HG02852 (cell line): ENCODE measurements at regions not wholly inside any gene's neighbourhood (a gene's known extent, or its start where the extent isn't known, plus 50 kb on each side); places are given as distances from the start of the nearest gene placed in this dataset.

ENCODE experiments used
- ATAC-seq: cut with Tn5 transposase; IDR thresholded peaks from one replicate; pipeline ENCODE4 v1.9.1; 2021; ENCODE audit warnings: mild to moderate bottlenecking, moderate library complexity; ENCODE audit not compliant: unreplicated experiment

DNA sequence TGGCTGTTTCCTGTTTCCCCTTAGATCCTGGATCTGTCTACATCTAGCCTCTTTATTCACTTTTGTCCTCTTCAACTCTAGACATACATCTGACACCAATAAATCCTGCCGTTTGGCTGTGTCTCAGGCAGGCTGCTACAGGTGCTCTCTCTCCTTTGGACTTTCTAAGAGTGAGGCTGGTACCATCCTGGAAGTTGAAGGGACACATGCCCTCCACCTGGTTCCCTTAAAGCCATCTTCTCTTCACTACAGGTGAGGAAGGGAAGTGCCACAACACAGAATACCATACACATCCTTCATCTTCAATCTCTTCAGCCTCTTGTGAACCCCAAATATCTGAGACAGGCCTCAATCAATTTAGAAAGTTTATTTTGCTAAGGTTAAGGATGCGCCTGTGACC is 137.9 kb downstream of the BACH1 start:
- no peak for ATAC-seq

GRCh38 chr21:29441651-29442050 is 142.9 kb downstream of the BACH1 start:
- no peak for ATAC-seq

- ATAC-seq = no peak
Measured at GRCh38 chr21:29443411-29444010, 144.8 kb downstream of the BACH1 start.

DNA sequence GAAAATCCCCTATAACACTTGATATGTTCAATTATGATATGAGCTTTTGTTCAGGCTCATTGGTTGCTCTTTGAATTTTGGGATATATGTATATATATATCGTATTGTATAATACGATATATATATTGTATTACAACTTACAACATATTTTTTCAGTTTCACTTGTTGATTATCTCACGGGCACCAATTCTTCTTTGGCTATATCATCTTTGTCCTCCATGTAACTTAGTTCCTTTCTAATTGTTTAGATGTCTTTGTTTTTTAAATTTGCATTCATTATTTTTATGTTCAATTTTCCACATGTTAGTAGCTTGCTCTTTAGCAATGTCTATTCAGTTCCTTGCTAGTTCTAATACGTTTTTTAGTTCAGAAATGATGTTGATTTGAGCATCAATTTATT is 150.0 kb downstream of the BACH1 start:
- no peak for ATAC-seq

DNA sequence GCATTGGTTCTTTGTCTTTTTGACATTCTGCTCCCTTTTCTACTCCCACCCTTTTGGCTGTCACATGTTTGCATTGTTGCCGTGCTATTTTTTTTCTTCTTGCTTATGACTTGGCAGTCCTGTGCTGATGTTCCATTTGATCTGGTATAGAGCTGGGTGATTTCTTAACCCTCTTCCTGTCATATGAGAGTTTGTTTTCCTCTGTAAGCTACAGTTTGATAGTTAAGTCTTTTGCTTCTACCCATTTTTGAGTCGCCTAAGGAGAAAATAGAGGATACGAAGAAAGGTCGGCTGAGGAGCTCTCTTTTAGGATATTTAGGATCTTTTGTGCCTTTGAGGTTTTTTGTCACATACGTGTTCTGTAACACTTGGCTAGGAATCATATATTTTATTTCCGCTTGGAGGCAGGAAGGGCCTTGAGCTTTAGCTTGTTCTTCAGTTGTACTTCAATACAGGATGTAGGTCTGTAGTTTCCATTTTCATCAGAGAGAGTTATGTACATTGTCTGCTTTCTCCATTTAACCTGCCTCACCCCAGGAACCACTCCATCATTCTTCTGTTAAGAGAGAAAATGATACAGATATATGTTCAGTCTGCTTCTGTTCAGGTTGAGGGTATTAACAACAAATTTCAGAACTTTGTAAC is 150.7 kb downstream of the BACH1 start:
- ATAC-seq = no peak

DNA sequence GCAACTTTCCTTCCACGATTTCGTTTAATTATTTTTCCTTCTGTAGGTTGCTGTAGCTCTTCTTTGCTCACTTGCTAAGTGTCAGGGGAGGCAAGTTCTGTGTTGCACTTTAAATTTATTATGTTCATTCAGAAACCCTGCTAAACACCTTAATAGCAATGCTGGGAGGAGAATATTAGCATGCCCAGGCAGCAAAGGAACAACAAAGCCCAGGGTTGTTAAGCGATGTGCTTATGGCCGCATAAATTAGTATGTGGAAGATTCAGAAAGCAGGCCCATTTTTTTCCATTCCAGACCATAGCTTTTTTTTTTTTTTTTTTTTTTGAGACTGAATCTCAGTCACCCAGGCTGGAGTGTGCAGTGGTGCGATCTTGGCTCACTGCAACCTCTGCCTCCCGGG is 151.3 kb downstream of the BACH1 start:
- ATAC-seq = no peak

GRCh38 chr21:29453511-29453910 is 154.8 kb downstream of the BACH1 start:
- ATAC-seq = no peak

DNA sequence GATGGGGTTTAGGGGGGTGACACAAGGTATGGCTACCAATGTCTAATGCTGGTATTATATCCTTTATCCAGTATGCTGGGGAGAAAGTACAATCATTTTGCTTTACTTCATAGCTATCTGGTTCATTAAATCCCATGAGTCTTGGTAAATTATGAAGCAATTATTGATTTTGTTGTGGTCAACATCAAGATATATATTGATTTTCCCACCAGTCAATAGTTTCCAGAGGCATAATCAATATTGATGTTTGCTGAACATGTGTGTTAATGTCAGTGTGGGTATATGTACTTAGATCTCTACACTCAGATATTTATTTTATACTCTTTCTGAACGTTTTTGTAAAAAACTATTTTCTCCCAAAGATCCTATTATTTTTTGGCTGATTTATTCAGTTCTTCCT is 155.5 kb downstream of the BACH1 start:
- ATAC-seq = no peak

- ATAC-seq = peak; percentile 83
Measured at GRCh38 chr21:29462479-29462878, 163.8 kb downstream of the BACH1 start.

- ATAC-seq = no peak
Measured at GRCh38 chr21:29465546-29465945, 166.8 kb downstream of the BACH1 start.

DNA sequence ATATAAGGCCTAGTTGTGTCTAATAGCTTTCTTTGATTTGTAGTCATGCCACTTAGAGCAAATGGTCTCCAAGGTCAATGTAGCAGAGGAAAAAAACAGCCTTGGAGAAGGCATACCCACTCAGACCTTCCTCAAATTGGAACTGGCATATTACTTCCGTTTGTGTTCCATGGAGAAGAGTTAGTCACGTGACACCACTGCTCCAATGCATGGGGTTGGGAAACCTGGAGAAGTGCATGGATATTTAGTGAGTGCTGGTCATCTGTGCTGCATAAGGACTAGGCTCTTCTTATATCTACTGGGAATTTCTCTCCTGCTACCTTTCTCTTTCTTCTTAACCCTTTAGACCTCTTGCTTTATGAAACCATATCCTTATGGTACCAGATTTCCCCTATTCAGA is 167.8 kb downstream of the BACH1 start:
- ATAC-seq = no peak

DNA sequence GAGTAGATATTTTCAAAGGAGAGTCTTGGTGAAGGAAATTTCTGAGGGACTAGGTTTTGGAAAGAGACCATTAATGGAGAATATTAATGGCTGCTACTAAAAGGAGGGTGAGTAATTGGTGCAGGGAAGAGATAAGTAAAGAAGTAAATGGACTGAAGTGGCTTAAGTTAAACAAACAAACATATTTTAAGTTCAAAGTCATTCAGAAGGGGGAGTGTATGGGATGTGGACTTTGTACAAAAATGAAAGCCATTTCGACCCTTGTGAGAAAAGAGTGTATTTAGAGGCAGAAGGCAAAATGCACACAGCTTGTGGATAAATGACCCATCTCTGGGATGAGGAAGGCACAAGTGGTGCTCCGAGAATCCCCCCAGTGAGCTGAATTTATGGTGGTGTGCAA is 171.7 kb downstream of the BACH1 start:
- ATAC-seq = no peak

DNA sequence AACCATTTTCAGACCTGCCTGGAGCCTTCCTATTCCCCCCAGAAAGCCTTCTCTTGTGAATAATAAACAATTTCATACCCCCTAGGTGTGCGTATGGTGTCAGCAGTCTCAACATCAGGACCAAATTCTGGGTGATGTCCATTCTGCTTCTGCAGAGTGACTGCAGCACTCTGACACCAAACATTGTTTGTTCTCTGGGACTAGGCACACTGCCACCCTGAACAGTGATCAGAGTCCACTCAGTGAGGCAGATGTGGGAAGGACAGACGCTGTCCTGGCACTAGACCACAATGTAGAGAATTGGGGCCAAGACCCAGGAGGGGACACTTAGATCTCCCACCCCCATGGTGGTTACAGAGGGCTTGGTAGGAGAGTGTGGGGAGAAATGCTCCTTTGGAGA is 175.1 kb downstream of the BACH1 start:
- ATAC-seq = no peak

GRCh38 chr21:29475329-29475728 is 176.6 kb downstream of the BACH1 start:
- ATAC-seq = no peak

DNA sequence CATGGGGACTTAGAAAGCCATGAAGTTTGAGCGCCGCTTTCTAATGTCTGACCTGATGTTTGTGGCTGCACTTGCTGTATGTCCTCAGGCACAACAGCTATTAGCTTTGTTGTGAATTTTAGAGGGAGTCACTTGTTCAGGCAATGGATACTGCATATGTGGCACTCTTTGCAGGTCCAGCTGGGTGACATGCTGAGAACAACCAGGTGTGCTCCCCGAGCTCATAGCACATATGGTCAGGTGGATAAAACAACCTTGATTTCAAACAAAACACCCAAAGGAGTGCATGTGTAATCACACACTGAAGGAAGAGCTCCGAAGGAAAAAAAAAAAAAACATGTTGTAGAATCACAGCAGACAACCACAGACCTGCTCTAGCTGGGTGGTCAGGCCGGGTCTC is 178.6 kb downstream of the BACH1 start:
- no peak for ATAC-seq

DNA sequence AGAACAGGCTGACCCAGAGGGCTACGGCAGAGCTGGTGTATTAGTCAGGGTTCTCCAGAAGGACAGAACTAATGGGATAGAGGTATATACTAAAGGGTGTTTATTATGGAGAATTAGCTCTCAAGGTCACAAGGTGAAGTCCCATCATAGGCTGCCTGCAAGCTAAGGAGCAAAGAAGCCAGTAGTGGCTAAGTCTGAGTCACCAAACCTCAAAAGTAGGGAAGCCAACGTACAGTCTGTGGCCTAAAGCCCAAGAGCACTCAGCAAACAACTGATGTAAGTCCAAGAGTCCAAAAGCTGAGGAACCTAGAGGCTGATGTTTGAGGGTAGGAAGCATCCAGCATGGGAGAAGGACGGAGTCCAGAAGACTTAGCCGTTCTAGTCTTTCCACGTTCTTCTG is 179.2 kb downstream of the BACH1 start:
- ATAC-seq = no peak

GRCh38 chr21:29481081-29481480 is 182.4 kb downstream of the BACH1 start:
- ATAC-seq = no peak

- ATAC-seq = no peak
Measured at GRCh38 chr21:29481641-29482040, 182.9 kb downstream of the BACH1 start.

- ATAC-seq = no peak
Measured at GRCh38 chr21:29486306-29486807, 187.6 kb downstream of the BACH1 start.
